Fibroblast of villous mesenchyme (primary cell): ENCODE measurements at regions not wholly inside any gene's neighbourhood (a gene's known extent, or its start where the extent isn't known, plus 50 kb on each side); places are given as distances from the start of the nearest gene placed in this dataset.

Experiments used
- DNase-seq: peaks from one replicate; pipeline ENCODE4 v3.0.0-alpha.2; 2010; ENCODE audit warnings: low read depth
- H3K4me3 ChIP-seq: 2 replicates; pipeline ENCODE4 v1.5.1; 2011; ENCODE audit warnings: low read depth, mild to moderate bottlenecking, low read length
- CTCF ChIP-seq: IDR thresholded peaks from 2 replicates; pipeline ENCODE4 v1.5.1; 2012; ENCODE audit warnings: low read depth, mild to moderate bottlenecking, low read length; ENCODE audit not compliant: insufficient read depth

- no peak overlapping the region for H3K4me3 ChIP-seq
- no peak for TF ChIP-seq CTCF
- no peak for DNase-seq
Observed at GRCh38 chr17:45688353-45688752, 95.8 kb upstream of the CRHR1 start.

- no peak for DNase-seq
- no peak overlapping the region for H3K4me3 ChIP-seq
- no peak for TF ChIP-seq CTCF
Observed at GRCh38 chr17:45688820-45689219, 95.3 kb upstream of the CRHR1 start.

GRCh38 chr17:45689451-45689850 is 94.7 kb upstream of the CRHR1 start:
- no peak overlapping the region for H3K4me3 ChIP-seq
- no peak for TF ChIP-seq CTCF
- no peak for DNase-seq

- DNase-seq = no peak
- TF ChIP-seq CTCF = no peak
- no peak overlapping the region for H3K4me3 ChIP-seq
Observed at GRCh38 chr17:45690625-45691275, 93.4 kb upstream of the CRHR1 start.

- no peak overlapping the region for H3K4me3 ChIP-seq
- DNase-seq = no peak
- TF ChIP-seq CTCF = no peak
Observed at GRCh38 chr17:45692661-45693060, 91.5 kb upstream of the CRHR1 start.

GRCh38 chr17:45693792-45694191 is 90.3 kb upstream of the CRHR1 start:
- no peak overlapping the region for H3K4me3 ChIP-seq
- TF ChIP-seq CTCF = no peak

GRCh38 chr17:45696442-45696841 is 87.7 kb upstream of the CRHR1 start:
- TF ChIP-seq CTCF = no peak
- no peak for DNase-seq
- H3K4me3 ChIP-seq = no peak overlapping the region

More at GRCh38 chr17:45693792-45694191, 90.3 kb upstream of the CRHR1 start:
- DNase-seq = no peak
